GM21576 (cell line): ENCODE measurements at regions not wholly inside any gene's neighbourhood (a gene's known extent, or its start where the extent isn't known, plus 50 kb on each side); places are given as distances from the start of the nearest gene placed in this dataset.

ENCODE experiments used
- ATAC-seq: cut with Tn5 transposase; IDR thresholded peaks from one replicate; pipeline ENCODE4 v1.9.1; 2021; ENCODE audit warnings: mild to moderate bottlenecking, moderate library complexity; ENCODE audit not compliant: unreplicated experiment

- ATAC-seq = no peak
These were observed 271.6 kb upstream of the TNRC6C start for GRCh38 chr17:77686903-77687302.

- no peak for ATAC-seq
These were observed 271.1 kb upstream of the TNRC6C start for GRCh38 chr17:77687417-77687816.

GRCh38 chr17:77687921-77688320 lies 270.6 kb upstream of the TNRC6C start:
- no peak for ATAC-seq

- no peak for ATAC-seq
These were observed 270.1 kb upstream of the TNRC6C start for GRCh38 chr17:77688369-77688768.

- ATAC-seq = no peak
These were observed 268.0 kb upstream of the TNRC6C start for GRCh38 chr17:77690271-77691161.

GRCh38 chr17:77691216-77692085 lies 267.1 kb upstream of the TNRC6C start:
- no peak for ATAC-seq

- no peak for ATAC-seq
These were observed 265.8 kb upstream of the TNRC6C start for GRCh38 chr17:77692571-77693161.

GRCh38 chr17:77693301-77693700 lies 265.2 kb upstream of the TNRC6C start:
- no peak for ATAC-seq

- ATAC-seq = no peak
These were observed 264.7 kb upstream of the TNRC6C start for GRCh38 chr17:77693776-77694175.

GRCh38 chr17:77694391-77695363 lies 263.8 kb upstream of the TNRC6C start:
- no peak for ATAC-seq

GRCh38 chr17:77695386-77695785 lies 263.1 kb upstream of the TNRC6C start:
- ATAC-seq = no peak

- ATAC-seq = no peak
These were observed 262.3 kb upstream of the TNRC6C start for GRCh38 chr17:77696151-77696720.

GRCh38 chr17:77696721-77697460 lies 261.6 kb upstream of the TNRC6C start:
- ATAC-seq = no peak

GRCh38 chr17:77697480-77698400 lies 260.8 kb upstream of the TNRC6C start:
- no peak for ATAC-seq

- no peak for ATAC-seq
These were observed 259.4 kb upstream of the TNRC6C start for GRCh38 chr17:77698903-77699623.

GRCh38 chr17:77700165-77700881 lies 258.2 kb upstream of the TNRC6C start:
- no peak for ATAC-seq

- ATAC-seq = no peak
These were observed 256.5 kb upstream of the TNRC6C start for GRCh38 chr17:77701996-77702395.
